Esophagus muscularis mucosa (tissue), 4 donors: ENCODE measurements at regions not wholly inside any gene's neighbourhood (a gene's known extent, or its start where the extent isn't known, plus 50 kb on each side); places are given as distances from the start of the nearest gene placed in this dataset.

Source experiments
- DNase-seq: peaks from one replicate; pipeline ENCODE4 v3.0.0-alpha.2; 2017; ENCODE audit errors: extremely low spot score
- H3K27ac ChIP-seq, 4 donors: fragments of 200-600 bp; sonication (generic); replicated peaks in 1 of 4; 1 replicate in 3 of 4; 2 replicates in 1 of 4; pipeline ENCODE4 v1.5.1; 2016 to 2019; ENCODE audit warnings: mild to moderate bottlenecking in 1 of 4
- H3K27me3 ChIP-seq, 4 donors: fragments of 200-600 bp; sonication (generic); one replicate each; pipeline versions ENCODE4 v1.5.1 to v1.6.0; 2016 to 2019
- H3K36me3 ChIP-seq, 4 donors: fragments of 200-600 bp; sonication (generic); one replicate each; pipeline ENCODE4 v1.5.1; 2016 to 2019
- H3K4me1 ChIP-seq, 4 donors: fragments of 200-600 bp; sonication (generic); one replicate each; pipeline ENCODE4 v1.5.1; 2016 to 2019
- H3K4me3 ChIP-seq, 4 donors: fragments of 200-600 bp; sonication (generic); 1 replicate in 2 of 4; 2 replicates in 2 of 4; pipeline ENCODE4 v1.5.1; 2016 to 2019; ENCODE audit warnings: mild to moderate bottlenecking in 4 of 4, moderate library complexity in 1 of 4
- H3K9me3 ChIP-seq, 4 donors: fragments of 200-600 bp; sonication (generic); 1 replicate in 3 of 4; 2 replicates in 1 of 4; pipeline ENCODE4 v1.5.1; 2016 to 2019
- EP300 ChIP-seq: sonication (generic); formaldehyde crosslinking; IDR thresholded peaks from one replicate; pipeline ENCODE4 v1.6.1; 2017; ENCODE audit warnings: antibody characterized with exemption
- POLR2A ChIP-seq: fragments of 450-650 bp; IDR thresholded peaks from one replicate; pipeline ENCODE4 v1.6.1; 2017; ENCODE audit warnings: antibody characterized with exemption, moderate library complexity, mild to moderate bottlenecking, low read depth
- POLR2AphosphoS5 ChIP-seq, 2 donors: sonication (generic); formaldehyde crosslinking; IDR thresholded peaks; one replicate each; pipeline ENCODE4 v1.6.1; 2017; ENCODE audit warnings: antibody characterized with exemption in 2 of 2
- WGBS: methylation state at CpG from one replicate; pipeline ENCODE4 v1.1.5; 2018; 5-methylcytosine and 5-hydroxymethylcytosine counted together
- intact Hi-C: fragments of 100-400 bp; cut with DNase I; formaldehyde crosslinking; loops from one replicate; pipeline ENCODE4 v1.15.1; 2023
- TF ChIP-seq, protein P1 (sequence below), 3 experiments: fragments of 200-600 bp in 2 of 3; fragments of 450-650 bp in 1 of 3; sonication (generic) in 2 of 3; IDR thresholded peaks; one replicate each; pipeline ENCODE4 v1.5.1; 2017 to 2019; ENCODE audit warnings: antibody characterized with exemption in 3 of 3, mild to moderate bottlenecking in 2 of 3, moderate library complexity in 1 of 3

GRCh38 chr5:100664140-100664539 is 129.0 kb downstream of the FAM174A start:
- no peak overlapping the region for H3K4me3 ChIP-seq
- TF ChIP-seq POLR2A (no peak), POLR2AphosphoS5 (IDR thresholded peaks at IDR 0.05) (no peak), EP300 (no peak)
- TF ChIP-seq, protein P1, sequence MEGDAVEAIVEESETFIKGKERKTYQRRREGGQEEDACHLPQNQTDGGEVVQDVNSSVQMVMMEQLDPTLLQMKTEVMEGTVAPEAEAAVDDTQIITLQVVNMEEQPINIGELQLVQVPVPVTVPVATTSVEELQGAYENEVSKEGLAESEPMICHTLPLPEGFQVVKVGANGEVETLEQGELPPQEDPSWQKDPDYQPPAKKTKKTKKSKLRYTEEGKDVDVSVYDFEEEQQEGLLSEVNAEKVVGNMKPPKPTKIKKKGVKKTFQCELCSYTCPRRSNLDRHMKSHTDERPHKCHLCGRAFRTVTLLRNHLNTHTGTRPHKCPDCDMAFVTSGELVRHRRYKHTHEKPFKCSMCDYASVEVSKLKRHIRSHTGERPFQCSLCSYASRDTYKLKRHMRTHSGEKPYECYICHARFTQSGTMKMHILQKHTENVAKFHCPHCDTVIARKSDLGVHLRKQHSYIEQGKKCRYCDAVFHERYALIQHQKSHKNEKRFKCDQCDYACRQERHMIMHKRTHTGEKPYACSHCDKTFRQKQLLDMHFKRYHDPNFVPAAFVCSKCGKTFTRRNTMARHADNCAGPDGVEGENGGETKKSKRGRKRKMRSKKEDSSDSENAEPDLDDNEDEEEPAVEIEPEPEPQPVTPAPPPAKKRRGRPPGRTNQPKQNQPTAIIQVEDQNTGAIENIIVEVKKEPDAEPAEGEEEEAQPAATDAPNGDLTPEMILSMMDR (IDR thresholded peaks at IDR 0.05) = no peak
- 86% methylated on average over 1 of the region's 1 CpG for WGBS
- no peak for DNase-seq
- H3K36me3 ChIP-seq = no peaks in the 10 kb centered on the region
- no peaks in the 10 kb centered on the region for H3K4me1 ChIP-seq
- no peaks in the 10 kb centered on the region for H3K27me3 ChIP-seq
- H3K9me3 ChIP-seq = no peaks in the 10 kb centered on the region
- intact Hi-C loops = no loop called here
- H3K27ac ChIP-seq = no peak overlapping the region

DNA sequence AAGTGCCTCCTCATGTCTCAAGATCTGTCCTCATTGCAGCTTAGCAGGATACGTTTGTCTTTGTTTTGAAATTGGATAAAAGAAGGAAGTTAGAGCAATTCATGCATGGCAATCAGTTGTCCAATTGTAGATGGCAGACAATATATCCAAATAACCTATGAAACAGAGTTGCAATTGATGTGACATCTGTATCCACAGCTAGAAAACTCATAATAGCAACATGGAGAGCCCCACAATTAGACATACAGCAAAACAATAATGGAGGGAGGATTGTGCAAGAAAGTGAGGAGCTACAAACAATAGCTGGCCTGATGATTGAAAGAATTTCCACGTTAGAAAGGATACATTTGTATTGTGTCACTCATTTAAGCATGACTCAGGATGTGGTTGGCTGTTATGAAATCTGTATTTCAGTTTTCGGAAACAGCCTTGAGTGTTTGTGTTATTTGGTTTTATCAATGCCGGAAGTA is 132.0 kb downstream of the FAM174A start:
- WGBS = 63% methylated on average over 4 of the region's 4 CpGs
- TF ChIP-seq EP300 = no peak
- TF ChIP-seq, protein P1 (IDR thresholded peaks at IDR 0.05) = no peak
- TF ChIP-seq POLR2A = no peak
- no peak for TF ChIP-seq POLR2AphosphoS5 (IDR thresholded peaks at IDR 0.05)
- no peaks in the 10 kb centered on the region for H3K27me3 ChIP-seq

DNA sequence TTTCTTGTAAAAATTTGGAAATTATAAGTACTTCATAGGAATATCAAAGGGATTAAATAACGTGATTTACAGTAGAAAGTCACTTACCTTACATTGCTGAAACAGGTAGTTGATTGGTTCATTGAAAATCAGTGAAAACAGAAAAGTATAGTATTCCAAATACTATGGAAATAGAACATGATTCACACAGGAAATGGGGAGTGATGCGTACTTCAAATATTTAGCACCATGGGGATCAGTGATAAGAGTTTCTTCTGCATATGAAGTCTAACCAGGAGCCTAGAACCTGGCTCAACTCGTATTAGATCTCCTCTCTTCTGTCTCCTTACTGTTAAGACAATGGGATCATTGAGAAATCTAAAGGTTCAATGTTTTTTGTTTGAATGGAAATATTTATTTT is 133.3 kb downstream of the FAM174A start:
- no peak overlapping the region for H3K4me3 ChIP-seq
- no peaks in the 10 kb centered on the region for H3K9me3 ChIP-seq
- no peak overlapping the region for H3K27ac ChIP-seq
- 82% methylated on average over 3 of the region's 3 CpGs for WGBS
- no peak for DNase-seq
- H3K4me1 ChIP-seq = no peaks in the 10 kb centered on the region
- no peaks in the 10 kb centered on the region for H3K27me3 ChIP-seq
- TF ChIP-seq, protein P1 (IDR thresholded peaks at IDR 0.05) = no peak
- TF ChIP-seq POLR2AphosphoS5 (IDR thresholded peaks at IDR 0.05) (no peak), POLR2A (no peak), EP300 (no peak)
- intact Hi-C loops = no loop called here
- no peaks in the 10 kb centered on the region for H3K36me3 ChIP-seq

More for the DNA sequence above, 132.0 kb downstream of the FAM174A start:
- intact Hi-C loops = no loop called here
- Histone ChIP-seq H3K4me3 (no peak overlapping the region), H3K4me1 (no peaks in the 10 kb centered on the region), H3K36me3 (no peaks in the 10 kb centered on the region), H3K27ac (no peak overlapping the region), H3K9me3 (no peaks in the 10 kb centered on the region)
- DNase-seq = no peak

DNA sequence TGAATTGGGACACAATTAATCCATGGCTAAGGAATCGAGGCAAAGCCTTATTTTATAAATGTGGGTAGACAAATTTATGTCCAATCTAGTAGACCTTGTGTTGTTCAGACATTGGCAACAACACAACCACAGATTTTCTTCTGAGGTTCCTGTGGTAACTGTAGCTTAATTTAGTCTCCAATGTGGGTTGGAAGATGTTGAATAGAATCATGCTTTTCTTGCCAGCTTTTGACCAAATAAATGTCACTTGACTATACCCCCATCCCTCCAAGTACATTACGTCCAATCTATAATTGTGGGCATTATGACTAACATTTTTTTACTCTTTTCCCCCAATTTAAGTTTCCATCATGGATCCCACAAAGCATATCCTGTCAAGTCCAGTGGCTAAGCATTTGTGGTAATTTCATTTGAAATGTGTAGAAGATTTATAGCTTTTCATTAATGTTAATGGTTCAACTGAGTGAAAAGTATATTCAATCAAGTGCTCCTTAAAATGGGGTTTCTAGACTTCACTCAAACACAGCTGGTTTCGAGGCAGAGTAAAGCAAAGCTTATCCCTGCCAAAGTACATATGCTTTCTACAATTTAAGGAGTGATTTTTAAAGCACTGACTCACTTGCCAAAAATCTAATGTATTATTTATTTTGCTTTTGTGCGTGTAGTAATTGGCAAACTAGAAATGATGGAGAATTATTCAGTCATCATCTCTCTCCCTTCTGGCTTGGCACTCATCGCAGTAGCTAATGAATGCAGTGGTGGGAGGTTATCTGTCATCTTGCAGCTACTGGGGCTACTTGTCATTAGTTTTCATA is 141.8 kb downstream of the FAM174A start:
- intact Hi-C loops = no loop called here
- Histone ChIP-seq H3K27ac (no peak overlapping the region), H3K4me1 (no peaks in the 10 kb centered on the region), H3K36me3 (no peaks in the 10 kb centered on the region), H3K27me3 (no peaks in the 10 kb centered on the region), H3K4me3 (no peak overlapping the region), H3K9me3 (peaks cover 0 to 3% (median 0%) of the 10 kb centered on the region in 4 donors)
- 59% methylated on average over 5 of the region's 5 CpGs for WGBS
- TF ChIP-seq POLR2AphosphoS5 (IDR thresholded peaks at IDR 0.05) (no peak), EP300 (no peak), POLR2A (no peak)
- TF ChIP-seq, protein P1 (IDR thresholded peaks at IDR 0.05) = no peak
- no peak for DNase-seq
